HEK293 (cell line): ENCODE measurements at regions not wholly inside any gene's neighbourhood (a gene's known extent, or its start where the extent isn't known, plus 50 kb on each side); places are given as distances from the start of the nearest gene placed in this dataset.

ENCODE experiments used
- CTCF ChIA-PET: fragments of 350-600 bp; formaldehyde crosslinking; extraction: SDS; loops from one replicate; lab custom pipeline; 2021; ENCODE audit warnings: antibody characterized with exemption; lab: Yijun Ruan, JAX
- POLR2A ChIA-PET: fragments of 300-600 bp; formaldehyde crosslinking; extraction: SDS; loops from one replicate; lab custom pipeline; 2020; ENCODE audit warnings: antibody characterized with exemption, inconsistent platforms; lab: Yijun Ruan, JAX
- H3K27ac ChIP-seq: fragments of 200-500 bp; sonication (Bioruptor generic); 2 replicates; pipeline ENCODE4 v1.5.1; 2014; ENCODE audit warnings: low read depth, low read length, control low read depth, inconsistent platforms; ENCODE audit errors: extremely low read depth
- H3K36me3 ChIP-seq, 2 experiments: fragments of 200-500 bp in 1 of 2; sonication (Bioruptor generic) in 1 of 2; 1 replicate in 1 of 2; 2 replicates in 1 of 2; pipeline ENCODE4 v1.5.1; 2014 to 2017; ENCODE audit warnings: inconsistent platforms in 2 of 2, low read length in 2 of 2; ENCODE audit not compliant: control insufficient read depth in 2 of 2, insufficient read depth in 1 of 2
- H3K4me1 ChIP-seq: fragments of 200-500 bp; sonication (Bioruptor generic); 2 replicates; pipeline ENCODE4 v1.5.1; 2014; ENCODE audit warnings: mild to moderate bottlenecking, low read length, inconsistent platforms; ENCODE audit not compliant: control insufficient read depth, insufficient read depth
- H3K4me3 ChIP-seq: 2 replicates; pipeline ENCODE4 v1.5.1; 2011; ENCODE audit warnings: low read depth, mild to moderate bottlenecking, control low read depth, low read length, moderate library complexity
- H3K9me3 ChIP-seq: fragments of 200-500 bp; sonication (Bioruptor generic); 2 replicates; pipeline ENCODE4 v1.5.1; 2014; ENCODE audit warnings: low read depth, low read length, inconsistent platforms; ENCODE audit not compliant: control insufficient read depth, insufficient read depth
- GLIS1 ChIP-seq: fragments of 450-650 bp; formaldehyde crosslinking; IDR thresholded peaks from 2 replicates; pipeline ENCODE4 v1.5.1; 2016; ENCODE audit warnings: missing biosample characterization, missing genetic modification characterization
- MYNN ChIP-seq: fragments of 450-650 bp; formaldehyde crosslinking; IDR thresholded peaks from 2 replicates; pipeline ENCODE4 v1.5.1; 2016; ENCODE audit warnings: missing biosample characterization, missing genetic modification characterization, borderline replicate concordance
- REST ChIP-seq: fragments of 450-650 bp; formaldehyde crosslinking; IDR thresholded peaks from 2 replicates; pipeline ENCODE4 v1.5.1; 2016; ENCODE audit warnings: missing biosample characterization, missing genetic modification characterization
- ZBTB26 ChIP-seq: fragments of 450-650 bp; formaldehyde crosslinking; optimal IDR thresholded peaks from 2 replicates; pipeline ENCODE3; 2016; ENCODE audit warnings: missing biosample characterization, mild to moderate bottlenecking, missing genetic modification characterization
- ZFP37 ChIP-seq: fragments of 450-650 bp; formaldehyde crosslinking; IDR thresholded peaks from 2 replicates; pipeline ENCODE4 v1.5.1; 2016; ENCODE audit warnings: missing biosample characterization, missing genetic modification characterization
- ZNF114 ChIP-seq: fragments of 450-650 bp; formaldehyde crosslinking; IDR thresholded peaks from 2 replicates; pipeline ENCODE4 v1.5.0; 2017; ENCODE audit warnings: missing biosample characterization, missing genetic modification characterization
- ZNF239 ChIP-seq: fragments of 450-650 bp; formaldehyde crosslinking; IDR thresholded peaks from 2 replicates; pipeline ENCODE4 v1.5.1; 2016; ENCODE audit warnings: missing biosample characterization, missing genetic modification characterization
- ZNF26 ChIP-seq: fragments of 450-650 bp; formaldehyde crosslinking; IDR thresholded peaks from 2 replicates; pipeline ENCODE4 v1.5.1; 2016; ENCODE audit warnings: missing biosample characterization, missing genetic modification characterization
- ZNF518A ChIP-seq: fragments of 450-650 bp; formaldehyde crosslinking; conservative IDR thresholded peaks from 2 replicates; pipeline ENCODE4 v1.5.1; 2016; ENCODE audit warnings: low read depth, missing biosample characterization, missing genetic modification characterization
- ZNF560 ChIP-seq: fragments of 450-650 bp; formaldehyde crosslinking; IDR thresholded peaks from 2 replicates; pipeline ENCODE4 v1.5.1; 2017; ENCODE audit warnings: missing biosample characterization, missing genetic modification characterization, borderline replicate concordance
- ZNF704 ChIP-seq: fragments of 450-650 bp; formaldehyde crosslinking; IDR thresholded peaks from 2 replicates; pipeline ENCODE4 v1.5.1; 2016; ENCODE audit warnings: missing biosample characterization, missing genetic modification characterization
- ZNF785 ChIP-seq: fragments of 450-650 bp; formaldehyde crosslinking; IDR thresholded peaks from 2 replicates; pipeline ENCODE4 v1.5.1; 2016; ENCODE audit warnings: missing biosample characterization, missing genetic modification characterization
- ZNF791 ChIP-seq: fragments of 450-650 bp; formaldehyde crosslinking; IDR thresholded peaks from 2 replicates; pipeline ENCODE4 v1.5.1; 2016; ENCODE audit warnings: missing biosample characterization, missing genetic modification characterization

- H3K27ac ChIP-seq = no peak overlapping the region
- TF ChIP-seq ZNF26 (tag by site-specific recombination) (no peak), GLIS1 (tag by site-specific recombination) (peak; percentile 56)
- ChIA-PET POLR2A (no interaction called here), CTCF (no interaction called here)
- no peaks in the 10 kb centered on the region for H3K9me3 ChIP-seq
- no peaks in the 10 kb centered on the region; a peak in 2 of 3 replicates for H3K36me3 ChIP-seq
- peaks cover 12% of the 10 kb centered on the region for H3K4me1 ChIP-seq
- H3K4me3 ChIP-seq = no peak overlapping the region
Observed at GRCh38 chr14:71532344-71532743, 399.9 kb upstream of the RGS6 start.

GRCh38 chr14:71532790-71533189 is 399.4 kb upstream of the RGS6 start:
- Histone ChIP-seq H3K4me3 (no peak overlapping the region), H3K9me3 (no peaks in the 10 kb centered on the region), H3K36me3 (no peaks in the 10 kb centered on the region; a peak in 2 of 3 replicates), H3K4me1 (peaks cover 15% of the 10 kb centered on the region), H3K27ac (no peak overlapping the region)
- no peak for TF ChIP-seq ZNF560 (tag by site-specific recombination)
- no peak for TF ChIP-seq ZNF239 (tag by site-specific recombination)
- no peak for TF ChIP-seq ZNF518A
- no peak for TF ChIP-seq MYNN (tag by site-specific recombination)
- no peak for TF ChIP-seq ZNF791 (tag by site-specific recombination)
- TF ChIP-seq REST (tag by site-specific recombination) = no peak
- TF ChIP-seq ZNF785 (tag by site-specific recombination) = no peak
- TF ChIP-seq ZNF114 (tag by site-specific recombination) = no peak
- CTCF ChIA-PET = no interaction called here
- POLR2A ChIA-PET = no interaction called here

GRCh38 chr14:71533390-71533789 is 398.8 kb upstream of the RGS6 start:
- H3K36me3 ChIP-seq = no peaks in the 10 kb centered on the region; a peak in 2 of 3 replicates
- no peaks in the 10 kb centered on the region for H3K9me3 ChIP-seq
- H3K4me1 ChIP-seq = peaks cover 15% of the 10 kb centered on the region
- no peak overlapping the region for H3K27ac ChIP-seq
- ChIA-PET POLR2A (no interaction called here), CTCF (no interaction called here)
- no peak overlapping the region for H3K4me3 ChIP-seq
- TF ChIP-seq ZNF518A (no peak), ZBTB26 (no peak), ZFP37 (tag by site-specific recombination) (no peak), ZNF704 (tag by site-specific recombination) (no peak)
